ES-I3 (cell line): ENCODE measurements at regions not wholly inside any gene's neighbourhood (a gene's known extent, or its start where the extent isn't known, plus 50 kb on each side); places are given as distances from the start of the nearest gene placed in this dataset.

Source experiments
- H3K36me3 ChIP-seq: 2 replicates; pipeline ENCODE4 v1.6.1; 2013; ENCODE audit warnings: mild to moderate bottlenecking, low read length, control low read depth, moderate library complexity; ENCODE audit not compliant: insufficient read depth
- H3K4me1 ChIP-seq: 2 replicates; pipeline ENCODE4 v1.6.1; 2013; ENCODE audit warnings: mild to moderate bottlenecking, control low read depth, low read length; ENCODE audit not compliant: insufficient read depth
- H3K9ac ChIP-seq: 2 replicates; pipeline ENCODE4 v1.6.1; 2013; ENCODE audit warnings: low read depth, mild to moderate bottlenecking, low read length, moderate library complexity
- H3K9me3 ChIP-seq: 2 replicates; pipeline ENCODE4 v1.6.1; 2013; ENCODE audit warnings: mild to moderate bottlenecking, low read length, moderate library complexity; ENCODE audit not compliant: control insufficient read depth, insufficient read depth

GRCh38 chr10:107813451-107814162 lies 649.1 kb upstream of the SORCS1 start:
- H3K4me1 ChIP-seq, result no peaks in the 10 kb centered on the region

DNA sequence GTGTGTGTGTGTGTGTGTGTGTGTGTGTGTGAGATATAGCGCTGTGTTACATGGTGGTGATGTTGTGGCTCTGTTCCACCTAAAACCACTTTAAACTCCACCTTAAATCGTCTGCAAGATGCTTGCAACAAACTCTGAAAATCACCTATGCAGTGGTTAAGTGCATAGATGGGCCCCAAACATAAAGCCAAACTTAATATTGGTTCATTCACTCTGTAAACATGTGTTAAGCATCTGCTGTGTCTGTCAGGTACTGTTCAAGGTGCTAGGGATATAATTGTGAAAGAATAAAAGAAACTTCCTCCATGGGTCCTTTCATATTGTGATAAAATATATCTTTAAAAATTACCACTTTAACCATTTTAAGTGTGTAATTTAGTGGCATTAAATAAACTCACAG lies 645.4 kb upstream of the SORCS1 start:
- no peaks in the 10 kb centered on the region for H3K4me1 ChIP-seq
- no peaks in the 10 kb centered on the region for H3K9me3 ChIP-seq
- H3K9ac ChIP-seq, result no peak overlapping the region
- H3K36me3 ChIP-seq, result no peaks in the 10 kb centered on the region

More at GRCh38 chr10:107813451-107814162, 649.1 kb upstream of the SORCS1 start:
- Histone ChIP-seq H3K9ac (no peak overlapping the region), H3K9me3 (no peaks in the 10 kb centered on the region), H3K36me3 (no peaks in the 10 kb centered on the region)

GRCh38 chr10:107807836-107808235 lies 643.3 kb upstream of the SORCS1 start:
- no peaks in the 10 kb centered on the region for H3K9me3 ChIP-seq
- H3K4me1 ChIP-seq, result no peaks in the 10 kb centered on the region
- no peak overlapping the region for H3K9ac ChIP-seq
- H3K36me3 ChIP-seq, result no peaks in the 10 kb centered on the region

DNA sequence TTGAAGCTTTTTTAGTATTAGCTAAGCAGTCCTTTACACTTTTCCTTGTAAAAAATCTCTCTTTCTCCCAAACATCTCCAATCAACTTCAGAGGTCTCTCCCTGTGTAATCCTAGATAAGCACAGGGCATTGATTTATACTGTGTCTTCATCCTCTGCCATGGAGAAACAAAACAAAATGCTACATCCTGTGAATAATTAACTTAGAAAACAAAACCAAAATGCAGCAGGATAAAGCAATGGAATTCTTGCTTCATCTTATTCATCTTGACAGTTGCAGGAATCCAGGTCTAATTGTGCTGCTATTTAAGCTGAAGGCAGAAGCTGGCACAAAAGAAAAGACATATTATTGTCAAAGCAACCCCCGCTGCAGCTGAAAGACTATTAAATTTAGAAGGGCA lies 641.5 kb upstream of the SORCS1 start:
- Histone ChIP-seq H3K9me3 (no peaks in the 10 kb centered on the region), H3K9ac (no peak overlapping the region), H3K36me3 (no peaks in the 10 kb centered on the region), H3K4me1 (no peaks in the 10 kb centered on the region)

- no peak overlapping the region for H3K9ac ChIP-seq
Observed at GRCh38 chr10:107803546-107803945, 639.0 kb upstream of the SORCS1 start.

DNA sequence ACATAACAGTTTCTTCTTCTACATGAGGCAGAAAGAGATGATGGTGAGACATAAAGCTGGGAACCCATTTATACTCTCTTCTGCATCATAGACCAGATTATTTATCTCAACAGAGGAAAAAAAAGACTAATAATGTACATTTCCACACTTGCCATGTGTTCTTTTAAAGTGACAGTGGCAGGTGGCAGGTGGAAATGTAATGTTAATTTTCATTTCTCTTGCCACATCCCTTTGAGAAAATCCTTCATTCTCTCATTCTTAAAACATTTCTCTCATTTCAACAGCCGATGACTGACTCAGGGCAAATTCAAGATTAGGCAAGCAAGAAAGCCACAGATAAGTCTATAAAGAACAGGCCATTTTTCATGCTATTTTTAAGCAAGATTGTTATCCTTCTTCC lies 635.6 kb upstream of the SORCS1 start:
- no peaks in the 10 kb centered on the region for H3K9me3 ChIP-seq
- no peaks in the 10 kb centered on the region for H3K4me1 ChIP-seq
- no peak overlapping the region for H3K9ac ChIP-seq
- H3K36me3 ChIP-seq, result no peaks in the 10 kb centered on the region

More at GRCh38 chr10:107803546-107803945, 639.0 kb upstream of the SORCS1 start:
- Histone ChIP-seq H3K9me3 (no peaks in the 10 kb centered on the region), H3K36me3 (no peaks in the 10 kb centered on the region), H3K4me1 (no peaks in the 10 kb centered on the region)

GRCh38 chr10:107790271-107790670 lies 625.8 kb upstream of the SORCS1 start:
- Histone ChIP-seq H3K9ac (no peak overlapping the region), H3K9me3 (peaks cover 5% of the 10 kb centered on the region; the same call in 1 of the 2 replicates), H3K4me1 (no peaks in the 10 kb centered on the region), H3K36me3 (no peaks in the 10 kb centered on the region)

GRCh38 chr10:107771066-107771465 lies 606.6 kb upstream of the SORCS1 start:
- Histone ChIP-seq H3K4me1 (no peaks in the 10 kb centered on the region), H3K36me3 (no peaks in the 10 kb centered on the region), H3K9ac (no peak overlapping the region), H3K9me3 (no peaks in the 10 kb centered on the region)

DNA sequence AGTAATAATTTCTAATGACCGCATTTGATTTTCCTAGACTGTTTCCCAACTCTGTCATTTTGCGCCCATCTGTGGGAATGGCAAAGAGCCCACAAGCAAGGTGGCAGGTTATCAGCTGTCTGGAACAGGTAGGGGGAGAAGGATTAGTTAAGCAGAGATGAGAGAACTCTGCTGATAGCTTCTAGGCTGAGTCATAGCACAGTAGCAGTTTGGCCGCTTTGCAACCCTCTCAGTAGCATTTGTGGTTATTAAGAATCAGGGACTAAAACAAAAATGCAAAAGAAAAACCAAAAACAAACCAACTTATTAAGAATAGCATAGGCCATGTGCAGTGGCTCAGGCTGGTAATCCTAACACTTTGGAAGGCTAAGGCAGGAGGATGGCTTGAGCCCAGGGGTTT lies 602.7 kb upstream of the SORCS1 start:
- Histone ChIP-seq H3K9ac (no peak overlapping the region), H3K9me3 (no peaks in the 10 kb centered on the region), H3K4me1 (no peaks in the 10 kb centered on the region), H3K36me3 (no peaks in the 10 kb centered on the region)

GRCh38 chr10:107754814-107755213 lies 590.3 kb upstream of the SORCS1 start:
- Histone ChIP-seq H3K9ac (no peak overlapping the region), H3K36me3 (no peaks in the 10 kb centered on the region), H3K4me1 (no peaks in the 10 kb centered on the region), H3K9me3 (no peaks in the 10 kb centered on the region)

- H3K4me1 ChIP-seq, result no peaks in the 10 kb centered on the region
- H3K9ac ChIP-seq, result no peak overlapping the region
- H3K9me3 ChIP-seq, result no peaks in the 10 kb centered on the region
- no peaks in the 10 kb centered on the region for H3K36me3 ChIP-seq
Observed at GRCh38 chr10:107749235-107749634, 584.7 kb upstream of the SORCS1 start.

DNA sequence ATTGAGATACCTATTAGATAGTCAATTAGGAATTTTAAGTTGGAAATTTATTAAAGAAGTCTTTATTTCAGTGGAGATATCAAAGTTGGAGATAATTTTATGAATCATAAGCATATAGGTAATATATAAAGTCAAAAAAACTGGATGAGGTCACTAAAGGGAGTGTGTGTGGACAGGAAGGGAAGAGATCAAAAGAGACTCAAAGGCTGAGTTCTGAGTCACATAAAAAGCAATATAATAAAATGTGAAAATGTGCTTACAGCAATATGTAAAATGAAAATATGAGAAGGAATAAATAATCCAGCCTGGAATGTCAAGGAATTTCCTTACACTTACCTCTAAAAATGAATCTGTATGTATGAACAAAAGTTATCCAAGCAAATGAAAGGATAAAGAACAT lies 583.3 kb upstream of the SORCS1 start:
- Histone ChIP-seq H3K36me3 (no peaks in the 10 kb centered on the region), H3K9ac (no peak overlapping the region), H3K9me3 (no peaks in the 10 kb centered on the region), H3K4me1 (no peaks in the 10 kb centered on the region)

GRCh38 chr10:107741971-107742370 lies 577.5 kb upstream of the SORCS1 start:
- Histone ChIP-seq H3K9me3 (no peaks in the 10 kb centered on the region), H3K4me1 (peaks cover 4% of the 10 kb centered on the region; the same call in 1 of the 2 replicates), H3K36me3 (no peaks in the 10 kb centered on the region), H3K9ac (no peak overlapping the region)

- H3K36me3 ChIP-seq, result no peaks in the 10 kb centered on the region
- no peaks in the 10 kb centered on the region for H3K9me3 ChIP-seq
- peaks cover 4% of the 10 kb centered on the region; the same call in 1 of the 2 replicates for H3K4me1 ChIP-seq
- H3K9ac ChIP-seq, result no peak overlapping the region
Observed at GRCh38 chr10:107740962-107741690, 576.6 kb upstream of the SORCS1 start.

DNA sequence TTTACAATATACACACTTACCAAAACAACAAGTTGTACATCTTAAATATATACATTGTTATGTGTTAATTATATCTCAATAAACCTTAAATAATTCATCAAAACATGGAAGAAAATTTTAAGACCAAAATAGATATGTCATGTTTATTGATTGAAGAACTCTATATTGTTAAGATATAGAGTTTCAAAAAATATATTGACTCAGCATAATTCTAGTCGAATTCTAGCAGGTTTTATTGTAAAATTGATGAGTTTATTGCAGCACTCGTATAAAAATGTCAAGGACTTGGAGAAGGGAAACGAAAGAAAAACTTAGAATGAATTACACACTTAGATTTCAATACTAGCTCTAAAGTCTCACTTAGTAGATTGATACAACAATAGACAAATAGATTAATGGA lies 575.4 kb upstream of the SORCS1 start:
- Histone ChIP-seq H3K9me3 (no peaks in the 10 kb centered on the region), H3K4me1 (peaks cover 4% of the 10 kb centered on the region; the same call in 1 of the 2 replicates), H3K9ac (no peak overlapping the region), H3K36me3 (no peaks in the 10 kb centered on the region)
